Activated naive CD4-positive, alpha-beta T cell treated with anti-CD3 and anti-CD28 coated beads, Interleukin-2, amount 10 ng/mL, durations not matched to agents 7 days and 5 days (primary cell): ENCODE measurements at regions not wholly inside any gene's neighbourhood (a gene's known extent, or its start where the extent isn't known, plus 50 kb on each side); places are given as distances from the start of the nearest gene placed in this dataset.

Experiments
- CTCF ChIA-PET: fragments of 350-600 bp; sonication (Branson Sonifier 250); formaldehyde crosslinking; loops from one replicate; lab custom pipeline; 2021; ENCODE audit warnings: antibody characterized with exemption; lab: Charles Lee
- DNase-seq: peaks from one replicate; pipeline ENCODE4 v3.0.0-alpha.2; 2020
- H3K27ac Mint-ChIP-seq: one replicate; pipeline ENCODE4 v1.8.0; 2021; ENCODE audit warnings: mild to moderate bottlenecking, moderate library complexity, mixed read lengths
- H3K27me3 Mint-ChIP-seq: one replicate; pipeline ENCODE4 v1.8.0; 2021; ENCODE audit warnings: mild to moderate bottlenecking, mixed read lengths
- H3K36me3 Mint-ChIP-seq: one replicate; pipeline ENCODE4 v1.8.0; 2021; ENCODE audit warnings: mixed read lengths
- H3K4me1 Mint-ChIP-seq: one replicate; pipeline ENCODE4 v1.8.0; 2021; ENCODE audit warnings: mixed read lengths
- H3K4me3 Mint-ChIP-seq: one replicate; pipeline ENCODE4 v1.8.0; 2021; ENCODE audit warnings: mild to moderate bottlenecking, moderate library complexity, mixed read lengths
- H3K9me3 Mint-ChIP-seq: one replicate; pipeline ENCODE4 v1.8.0; 2021; ENCODE audit warnings: mixed read lengths

- Mint-ChIP-seq H3K36me3 (no peaks in the 10 kb centered on the region), H3K4me1 (peaks cover 2% of the 10 kb centered on the region), H3K27ac (no peak overlapping the region), H3K27me3 (no peaks in the 10 kb centered on the region), H3K9me3 (no peaks in the 10 kb centered on the region), H3K4me3 (no peak overlapping the region)
- CTCF ChIA-PET, result no interaction called here
- DNase-seq, result no peak
Observed at GRCh38 chr2:144041612-144042011, 478.3 kb downstream of the ZEB2 start.

DNA sequence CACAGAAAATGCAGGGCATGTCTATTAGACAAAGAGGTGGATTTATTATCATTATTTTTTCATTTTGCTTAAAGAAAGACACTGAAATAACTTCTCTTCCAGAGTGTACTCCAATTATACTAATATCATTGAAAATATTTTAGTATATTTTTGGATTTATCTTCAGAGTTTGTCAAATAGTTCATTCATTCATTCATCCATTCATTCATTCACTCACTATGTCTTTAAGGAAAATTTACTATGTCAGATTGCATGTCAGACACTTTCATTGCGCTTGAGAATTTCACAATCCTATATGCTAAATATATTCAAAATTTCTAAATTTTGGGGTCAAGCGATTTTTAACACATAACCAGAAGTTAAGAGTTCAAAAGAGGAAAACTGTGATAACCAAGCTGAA lies 479.1 kb downstream of the ZEB2 start:
- H3K27ac Mint-ChIP-seq, result no peak overlapping the region
- CTCF ChIA-PET, result no interaction called here
- no peaks in the 10 kb centered on the region for H3K36me3 Mint-ChIP-seq
- no peak overlapping the region for H3K4me3 Mint-ChIP-seq
- H3K4me1 Mint-ChIP-seq, result peaks cover 2% of the 10 kb centered on the region
- H3K27me3 Mint-ChIP-seq, result no peaks in the 10 kb centered on the region
- H3K9me3 Mint-ChIP-seq, result no peaks in the 10 kb centered on the region
- no peak for DNase-seq

DNA sequence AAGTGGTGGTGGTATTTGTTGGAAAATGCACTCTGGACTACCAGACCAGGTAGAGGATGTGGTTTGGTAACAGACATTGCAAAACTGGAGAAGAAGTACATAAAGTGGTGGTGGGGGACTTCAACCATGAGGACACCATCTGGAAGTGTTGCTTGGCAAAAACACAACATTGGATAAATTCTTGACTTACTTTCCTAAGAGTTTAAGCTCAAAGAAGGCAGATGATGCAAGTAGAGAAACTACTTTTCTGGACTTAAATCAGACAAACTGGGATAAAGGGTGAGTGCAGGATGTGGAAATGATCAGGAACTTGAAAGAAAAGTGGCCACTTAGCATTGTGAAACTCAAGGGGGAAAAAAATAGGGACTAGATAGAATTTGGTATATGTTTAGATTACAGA lies 487.4 kb downstream of the ZEB2 start:
- CTCF ChIA-PET, result no interaction called here
- DNase-seq, result no peak
- H3K27me3 Mint-ChIP-seq, result no peaks in the 10 kb centered on the region
- no peaks in the 10 kb centered on the region for H3K9me3 Mint-ChIP-seq
- no peaks in the 10 kb centered on the region for H3K4me1 Mint-ChIP-seq
- H3K27ac Mint-ChIP-seq, result no peak overlapping the region
- H3K36me3 Mint-ChIP-seq, result no peaks in the 10 kb centered on the region
- no peak overlapping the region for H3K4me3 Mint-ChIP-seq

GRCh38 chr2:144030791-144031190 lies 489.1 kb downstream of the ZEB2 start:
- no peak for DNase-seq
- H3K9me3 Mint-ChIP-seq, result no peaks in the 10 kb centered on the region
- no peak overlapping the region for H3K27ac Mint-ChIP-seq
- no peaks in the 10 kb centered on the region for H3K4me1 Mint-ChIP-seq
- no peaks in the 10 kb centered on the region for H3K36me3 Mint-ChIP-seq
- no peak overlapping the region for H3K4me3 Mint-ChIP-seq
- CTCF ChIA-PET, result no interaction called here
- H3K27me3 Mint-ChIP-seq, result no peaks in the 10 kb centered on the region

GRCh38 chr2:144027593-144027992 lies 492.3 kb downstream of the ZEB2 start:
- no peaks in the 10 kb centered on the region for H3K9me3 Mint-ChIP-seq
- no peaks in the 10 kb centered on the region for H3K36me3 Mint-ChIP-seq
- no peaks in the 10 kb centered on the region for H3K27me3 Mint-ChIP-seq
- CTCF ChIA-PET, result no interaction called here
- no peak overlapping the region for H3K4me3 Mint-ChIP-seq
- DNase-seq, result no peak
- H3K4me1 Mint-ChIP-seq, result no peaks in the 10 kb centered on the region
- no peak overlapping the region for H3K27ac Mint-ChIP-seq

- H3K4me3 Mint-ChIP-seq, result no peak overlapping the region
- CTCF ChIA-PET, result no interaction called here
- H3K27ac Mint-ChIP-seq, result no peak overlapping the region
- H3K27me3 Mint-ChIP-seq, result no peaks in the 10 kb centered on the region
- no peaks in the 10 kb centered on the region for H3K36me3 Mint-ChIP-seq
- DNase-seq, result no peak
- H3K9me3 Mint-ChIP-seq, result no peaks in the 10 kb centered on the region
- H3K4me1 Mint-ChIP-seq, result no peaks in the 10 kb centered on the region
Observed at GRCh38 chr2:144026753-144027152, 493.2 kb downstream of the ZEB2 start.

- Mint-ChIP-seq H3K4me3 (no peak overlapping the region), H3K4me1 (no peaks in the 10 kb centered on the region), H3K27me3 (no peaks in the 10 kb centered on the region), H3K27ac (no peak overlapping the region), H3K36me3 (no peaks in the 10 kb centered on the region), H3K9me3 (no peaks in the 10 kb centered on the region)
- CTCF ChIA-PET, result no interaction called here
- no peak for DNase-seq
Observed at GRCh38 chr2:144020047-144020446, 499.9 kb downstream of the ZEB2 start.

DNA sequence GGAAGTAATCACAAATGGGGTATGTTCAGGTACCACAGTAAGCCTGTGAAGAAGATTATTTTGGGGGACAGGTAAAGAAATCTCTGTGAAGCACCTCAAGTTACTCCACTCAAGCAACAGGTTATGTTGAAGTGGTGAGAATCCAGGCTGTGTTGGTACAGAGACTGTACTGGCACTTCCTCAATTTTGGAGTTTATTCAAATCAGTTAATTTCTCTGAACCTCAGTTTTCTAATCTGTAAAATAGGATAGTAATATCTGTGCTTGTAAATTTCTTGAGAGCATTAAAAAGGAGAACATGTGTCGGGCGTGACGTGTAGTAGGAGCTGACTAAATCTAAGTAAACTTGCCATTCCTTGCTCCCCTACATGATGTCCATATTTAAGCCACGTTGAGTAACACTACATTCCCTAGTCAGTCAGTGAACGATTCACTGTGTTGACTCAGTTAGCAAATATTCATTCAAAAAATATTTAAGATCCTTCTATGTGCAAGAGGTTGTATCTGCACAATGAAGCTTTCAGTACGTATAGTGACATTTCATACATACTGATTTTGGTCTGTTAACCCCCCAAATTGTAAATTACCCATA lies 504.2 kb downstream of the ZEB2 start:
- no peaks in the 10 kb centered on the region for H3K27me3 Mint-ChIP-seq
- H3K36me3 Mint-ChIP-seq, result no peaks in the 10 kb centered on the region
- H3K4me3 Mint-ChIP-seq, result no peak overlapping the region
- DNase-seq, result no peak
- no peaks in the 10 kb centered on the region for H3K4me1 Mint-ChIP-seq
- CTCF ChIA-PET, result no interaction called here
- no peaks in the 10 kb centered on the region for H3K9me3 Mint-ChIP-seq
- no peak overlapping the region for H3K27ac Mint-ChIP-seq

GRCh38 chr2:144015036-144015435 lies 504.9 kb downstream of the ZEB2 start:
- DNase-seq, result no peak
- CTCF ChIA-PET, result no interaction called here
- Mint-ChIP-seq H3K27ac (no peak overlapping the region), H3K36me3 (no peaks in the 10 kb centered on the region), H3K4me3 (no peak overlapping the region), H3K4me1 (no peaks in the 10 kb centered on the region), H3K27me3 (no peaks in the 10 kb centered on the region), H3K9me3 (no peaks in the 10 kb centered on the region)

GRCh38 chr2:144014103-144014502 lies 505.8 kb downstream of the ZEB2 start:
- no peak for DNase-seq
- no peaks in the 10 kb centered on the region for H3K27me3 Mint-ChIP-seq
- H3K36me3 Mint-ChIP-seq, result no peaks in the 10 kb centered on the region
- CTCF ChIA-PET, result no interaction called here
- no peaks in the 10 kb centered on the region for H3K9me3 Mint-ChIP-seq
- no peaks in the 10 kb centered on the region for H3K4me1 Mint-ChIP-seq
- no peak overlapping the region for H3K4me3 Mint-ChIP-seq
- no peak overlapping the region for H3K27ac Mint-ChIP-seq

GRCh38 chr2:144012304-144012703 lies 507.6 kb downstream of the ZEB2 start:
- no peak for DNase-seq
- Mint-ChIP-seq H3K27ac (no peak overlapping the region), H3K36me3 (no peaks in the 10 kb centered on the region), H3K9me3 (no peaks in the 10 kb centered on the region), H3K27me3 (no peaks in the 10 kb centered on the region), H3K4me1 (no peaks in the 10 kb centered on the region), H3K4me3 (no peak overlapping the region)
- CTCF ChIA-PET, result no interaction called here

DNA sequence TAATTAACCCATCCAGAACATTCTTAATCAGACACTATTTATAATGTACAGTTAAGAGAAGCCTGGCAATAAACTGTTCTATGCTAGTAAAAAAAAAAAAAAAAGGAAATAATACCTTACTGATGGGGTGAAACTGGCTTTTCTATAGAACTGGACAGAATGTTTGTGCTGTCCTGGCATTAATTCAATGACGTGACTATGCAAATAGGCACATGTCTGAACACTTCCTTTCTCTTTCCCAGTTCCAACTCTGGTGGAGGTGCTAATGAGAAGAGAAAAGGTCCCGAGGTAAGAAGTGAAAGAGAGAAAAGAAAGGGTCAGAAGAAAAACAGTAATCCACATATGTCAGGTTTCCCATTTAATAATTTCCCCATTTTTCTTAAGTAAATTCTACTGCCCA lies 508.4 kb downstream of the ZEB2 start:
- no peaks in the 10 kb centered on the region for H3K4me1 Mint-ChIP-seq
- no peak overlapping the region for H3K4me3 Mint-ChIP-seq
- no peaks in the 10 kb centered on the region for H3K27me3 Mint-ChIP-seq
- DNase-seq, result no peak
- no peaks in the 10 kb centered on the region for H3K36me3 Mint-ChIP-seq
- CTCF ChIA-PET, result no interaction called here
- H3K27ac Mint-ChIP-seq, result no peak overlapping the region
- no peaks in the 10 kb centered on the region for H3K9me3 Mint-ChIP-seq

DNA sequence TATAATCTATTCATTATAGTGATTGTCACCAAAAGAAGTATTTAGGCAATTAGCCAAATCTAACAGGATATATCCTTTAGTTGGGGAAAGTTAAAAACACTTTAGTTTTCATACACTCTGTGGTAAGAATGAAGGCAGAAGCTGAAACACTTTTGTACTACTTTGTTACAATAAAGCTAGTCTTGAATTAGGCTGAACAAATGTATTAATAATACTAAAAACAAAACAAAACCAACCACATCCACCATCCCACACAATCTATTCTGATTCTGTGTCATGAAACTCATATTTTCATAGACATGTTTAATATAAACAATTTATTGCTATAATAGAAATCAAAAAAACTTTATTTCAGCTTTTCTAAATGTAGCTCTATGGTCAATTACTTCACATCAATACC lies 508.8 kb downstream of the ZEB2 start:
- no peak for DNase-seq
- Mint-ChIP-seq H3K27ac (no peak overlapping the region), H3K9me3 (no peaks in the 10 kb centered on the region), H3K4me1 (no peaks in the 10 kb centered on the region), H3K36me3 (no peaks in the 10 kb centered on the region), H3K27me3 (no peaks in the 10 kb centered on the region), H3K4me3 (no peak overlapping the region)
- CTCF ChIA-PET, result no interaction called here

GRCh38 chr2:144010096-144010836 lies 509.7 kb downstream of the ZEB2 start:
- H3K27ac Mint-ChIP-seq, result no peak overlapping the region
- CTCF ChIA-PET, result no interaction called here
- DNase-seq, result no peak
- H3K9me3 Mint-ChIP-seq, result no peaks in the 10 kb centered on the region
- no peaks in the 10 kb centered on the region for H3K27me3 Mint-ChIP-seq
- no peak overlapping the region for H3K4me3 Mint-ChIP-seq
- no peaks in the 10 kb centered on the region for H3K4me1 Mint-ChIP-seq
- no peaks in the 10 kb centered on the region for H3K36me3 Mint-ChIP-seq

DNA sequence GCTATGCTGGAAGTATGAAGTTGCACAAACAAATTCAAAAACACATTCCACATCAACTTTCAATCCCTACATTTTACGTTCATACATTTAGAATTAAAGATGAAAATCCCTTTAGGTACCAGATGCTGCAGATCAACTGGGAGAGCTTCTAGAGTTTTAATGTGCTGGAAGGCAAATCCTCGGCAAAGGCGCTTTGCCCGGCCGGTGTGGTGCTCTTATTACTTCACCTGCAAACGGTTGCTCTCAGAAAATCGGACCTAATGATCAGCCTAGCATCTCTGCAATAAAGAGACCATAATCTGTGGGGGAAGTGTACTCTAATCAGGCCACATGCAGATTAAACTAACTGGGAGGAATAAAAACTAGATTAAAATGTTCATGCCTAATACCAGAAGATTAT lies 513.8 kb downstream of the ZEB2 start:
- DNase-seq, result no peak
- no peaks in the 10 kb centered on the region for H3K9me3 Mint-ChIP-seq
- no peak overlapping the region for H3K4me3 Mint-ChIP-seq
- no peaks in the 10 kb centered on the region for H3K27me3 Mint-ChIP-seq
- H3K27ac Mint-ChIP-seq, result no peak overlapping the region
- no peaks in the 10 kb centered on the region for H3K36me3 Mint-ChIP-seq
- CTCF ChIA-PET, result no interaction called here
- H3K4me1 Mint-ChIP-seq, result no peaks in the 10 kb centered on the region
